Caco-2 (cell line): ENCODE measurements at regions not wholly inside any gene's neighbourhood (a gene's known extent, or its start where the extent isn't known, plus 50 kb on each side); places are given as distances from the start of the nearest gene placed in this dataset.

Source experiments
- BruUV-seq: library from RNA; stranded (reverse); fragments of 400-500 nt; replicated peaks from 2 replicates; lab custom pipeline; 2021; lab: Mats Ljungman, UMichigan
- CTCF ChIA-PET: fragments of 300-600 bp; sonication (Branson Sonifier 250); formaldehyde crosslinking; loops from one replicate; lab custom pipeline; 2022; ENCODE audit warnings: antibody characterized with exemption; lab: Charles Lee
- POLR2A ChIA-PET: fragments of 300-600 bp; sonication (Branson Sonifier 250); formaldehyde crosslinking; loops from one replicate; lab custom pipeline; 2022; ENCODE audit warnings: antibody characterized with exemption; lab: Charles Lee
- DNase-seq, 2 experiments: peaks; one replicate each; pipeline versions ENCODE4 v3.0.0 to v3.0.0-alpha.2; 2020 to 2022
- H3K27me3 ChIP-seq: replicated peaks from 2 replicates; pipeline ENCODE4 v1.6.0; 2011; ENCODE audit warnings: low read length; ENCODE audit not compliant: control insufficient read depth, insufficient read depth
- H3K36me3 ChIP-seq: 2 replicates; pipeline ENCODE4 v1.5.1; 2011; ENCODE audit warnings: low read length; ENCODE audit not compliant: control insufficient read depth, insufficient read depth
- H3K4me1 ChIP-seq: fragments of 250-450 bp; sonication (Bioruptor Pico); 2 replicates; pipeline ENCODE4 v1.5.1; 2020; ENCODE audit warnings: mild to moderate bottlenecking
- H3K4me3 ChIP-seq: 2 replicates; pipeline ENCODE4 v1.5.1; 2011; ENCODE audit warnings: low read depth, mild to moderate bottlenecking, control low read depth, low read length
- H3K9me3 ChIP-seq: fragments of 250-450 bp; sonication (Bioruptor Pico); 2 replicates; pipeline ENCODE4 v1.5.1; 2020; ENCODE audit warnings: mild to moderate bottlenecking, moderate library complexity
- H3K27ac Mint-ChIP-seq: one replicate; pipeline ENCODE4 v1.8.0; 2022; ENCODE audit warnings: mixed read lengths; ENCODE audit not compliant: unreplicated experiment
- H3K27me3 Mint-ChIP-seq: one replicate; pipeline ENCODE4 v1.8.0; 2022; ENCODE audit warnings: mixed read lengths; ENCODE audit not compliant: insufficient read depth, unreplicated experiment
- H3K36me3 Mint-ChIP-seq: one replicate; pipeline ENCODE4 v1.8.0; 2022; ENCODE audit warnings: mild to moderate bottlenecking, mixed read lengths; ENCODE audit not compliant: insufficient read depth, unreplicated experiment
- H3K4me1 Mint-ChIP-seq: one replicate; pipeline ENCODE4 v1.8.0; 2022; ENCODE audit warnings: low read depth, mixed read lengths; ENCODE audit not compliant: unreplicated experiment
- H3K4me3 Mint-ChIP-seq: one replicate; pipeline ENCODE4 v1.8.0; 2022; ENCODE audit warnings: mild to moderate bottlenecking, moderate library complexity, mixed read lengths; ENCODE audit not compliant: unreplicated experiment
- H3K9me3 Mint-ChIP-seq: one replicate; pipeline ENCODE4 v1.8.0; 2022; ENCODE audit warnings: mixed read lengths; ENCODE audit not compliant: unreplicated experiment
- CTCF ChIP-seq, 2 experiments: fragments of 200-600 bp in 1 of 2; IDR thresholded peaks; 1 replicate in 1 of 2; 2 replicates in 1 of 2; pipeline versions ENCODE4 v1.5.1 to v1.8.0; 2011 to 2022; ENCODE audit warnings: antibody characterized with exemption in 1 of 2, control low read depth in 1 of 2, inconsistent platforms in 1 of 2, low read depth in 1 of 2, low read length in 1 of 2, mild to moderate bottlenecking in 1 of 2, moderate library complexity in 1 of 2; ENCODE audit not compliant: insufficient read depth in 1 of 2, severe bottlenecking in 1 of 2, unreplicated experiment in 1 of 2
- intact Hi-C: fragments of 100-400 bp; cut with micrococcal nuclease; formaldehyde crosslinking; loops from one replicate; pipeline ENCODE4 v1.10.0; 2022; ENCODE audit not compliant: unreplicated experiment

- H3K4me3 ChIP-seq = no peak overlapping the region
- intact Hi-C loops = no loop called here
- no peak for TF ChIP-seq CTCF (IDR thresholded peaks at IDR 0.05; ENCODE audit: insufficient read depth in 1 of 2, low read depth in 1 of 2, low read length in 1 of 2, severe bottlenecking in 1 of 2, unreplicated experiment in 1 of 2)
- H3K27me3 ChIP-seq = no peaks in the 10 kb centered on the region
- Mint-ChIP-seq H3K9me3 (no peaks in the 10 kb centered on the region), H3K4me1 (peaks cover 9% of the 10 kb centered on the region), H3K36me3 (no peaks in the 10 kb centered on the region), H3K4me3 (no peak overlapping the region), H3K27ac (no peak overlapping the region), H3K27me3 (no peaks in the 10 kb centered on the region)
- BruUV-seq = no TSS peak
- no peaks in the 10 kb centered on the region for H3K4me1 ChIP-seq
- DNase-seq = no peak
- no peaks in the 10 kb centered on the region for H3K9me3 ChIP-seq
- ChIA-PET CTCF (no interaction called here), POLR2A (no interaction called here)
- no peaks in the 10 kb centered on the region for H3K36me3 ChIP-seq
Observed at GRCh38 chr6:95660544-95660943, 83.2 kb downstream of the MANEA start.

- ChIA-PET POLR2A (no interaction called here), CTCF (no interaction called here)
- no peaks in the 10 kb centered on the region for H3K27me3 ChIP-seq
- Mint-ChIP-seq H3K4me1 (no peaks in the 10 kb centered on the region), H3K9me3 (peaks cover 8% of the 10 kb centered on the region), H3K27me3 (no peaks in the 10 kb centered on the region), H3K36me3 (no peaks in the 10 kb centered on the region), H3K27ac (no peak overlapping the region), H3K4me3 (no peak overlapping the region)
- no peak overlapping the region for H3K4me3 ChIP-seq
- TF ChIP-seq CTCF (IDR thresholded peaks at IDR 0.05; ENCODE audit: insufficient read depth in 1 of 2, low read depth in 1 of 2, low read length in 1 of 2, severe bottlenecking in 1 of 2, unreplicated experiment in 1 of 2) = no peak
- peaks cover 3% of the 10 kb centered on the region; the same call in 1 of the 2 replicates for H3K9me3 ChIP-seq
- BruUV-seq = no TSS peak
- DNase-seq = no peak
- no peaks in the 10 kb centered on the region for H3K4me1 ChIP-seq
- no peaks in the 10 kb centered on the region for H3K36me3 ChIP-seq
- intact Hi-C loops = no loop called here
Observed at GRCh38 chr6:95670011-95670463, 92.7 kb downstream of the MANEA start.

GRCh38 chr6:95676011-95676628, 98.8 kb downstream of the MANEA start:
- H3K36me3 Mint-ChIP-seq = no peaks in the 10 kb centered on the region
- no TSS peak for BruUV-seq
- peaks cover under 1% of the 10 kb centered on the region for H3K4me1 Mint-ChIP-seq
- no peaks in the 10 kb centered on the region for H3K36me3 ChIP-seq
- no peak overlapping the region for H3K4me3 ChIP-seq
- no peak overlapping the region for H3K27ac Mint-ChIP-seq
- H3K27me3 Mint-ChIP-seq = no peaks in the 10 kb centered on the region
- DNase-seq = no peak
- TF ChIP-seq CTCF (IDR thresholded peaks at IDR 0.05; ENCODE audit: insufficient read depth in 1 of 2, low read depth in 1 of 2, low read length in 1 of 2, severe bottlenecking in 1 of 2, unreplicated experiment in 1 of 2) = no peak
- no peaks in the 10 kb centered on the region for H3K27me3 ChIP-seq
- ChIA-PET POLR2A (no interaction called here), CTCF (no interaction called here)
- intact Hi-C loops = no loop called here
- H3K4me3 Mint-ChIP-seq = no peak overlapping the region
- no peaks in the 10 kb centered on the region for H3K9me3 ChIP-seq
- H3K9me3 Mint-ChIP-seq = no peaks in the 10 kb centered on the region
- H3K4me1 ChIP-seq = peaks cover 7% of the 10 kb centered on the region; the same call in 1 of the 2 replicates
